GM18498 (cell line): ENCODE measurements at regions not wholly inside any gene's neighbourhood (a gene's known extent, or its start where the extent isn't known, plus 50 kb on each side); places are given as distances from the start of the nearest gene placed in this dataset.

Experiments
- ATAC-seq: cut with Tn5 transposase; IDR thresholded peaks from one replicate; pipeline ENCODE4 v1.9.1; 2021; ENCODE audit warnings: mild to moderate bottlenecking, moderate library complexity; ENCODE audit not compliant: unreplicated experiment

GRCh38 chr2:216320852-216321251 is 51.4 kb downstream of the MARCHF4 start:
- ATAC-seq: no peak

GRCh38 chr2:216319771-216320170 is 52.5 kb downstream of the MARCHF4 start:
- no peak for ATAC-seq

GRCh38 chr2:216318521-216318874 is 53.8 kb downstream of the MARCHF4 start:
- no peak for ATAC-seq

GRCh38 chr2:216317831-216318520 is 54.3 kb downstream of the MARCHF4 start:
- ATAC-seq: no peak

GRCh38 chr2:216316743-216317142 is 55.5 kb downstream of the MARCHF4 start:
- no peak for ATAC-seq

GRCh38 chr2:216315802-216316603 is 56.3 kb downstream of the MARCHF4 start:
- ATAC-seq: no peak

- ATAC-seq: no peak
These were observed 59.8 kb downstream of the MARCHF4 start for GRCh38 chr2:216312441-216312840.

GRCh38 chr2:216308576-216308975 is 63.7 kb downstream of the MARCHF4 start:
- ATAC-seq: no peak

GRCh38 chr2:216307496-216307895 is 64.8 kb downstream of the MARCHF4 start:
- ATAC-seq: no peak

- ATAC-seq: no peak
These were observed 65.4 kb downstream of the MARCHF4 start for GRCh38 chr2:216306868-216307267.

GRCh38 chr2:216305574-216305973 is 66.7 kb downstream of the MARCHF4 start:
- ATAC-seq: no peak

GRCh38 chr2:216302981-216303676 is 69.2 kb downstream of the MARCHF4 start:
- ATAC-seq: no peak

- no peak for ATAC-seq
These were observed 71.4 kb downstream of the MARCHF4 start for GRCh38 chr2:216300906-216301305.

- no peak for ATAC-seq
These were observed 72.7 kb downstream of the MARCHF4 start for GRCh38 chr2:216299588-216299987.

- ATAC-seq: no peak
These were observed 73.4 kb downstream of the MARCHF4 start for GRCh38 chr2:216298719-216299495.

GRCh38 chr2:216296856-216297255 is 75.4 kb downstream of the MARCHF4 start:
- ATAC-seq: no peak

GRCh38 chr2:216294305-216294704 is 78.0 kb downstream of the MARCHF4 start:
- no peak for ATAC-seq

GRCh38 chr2:216293883-216294282 is 78.4 kb downstream of the MARCHF4 start:
- no peak for ATAC-seq

- no peak for ATAC-seq
These were observed 79.4 kb downstream of the MARCHF4 start for GRCh38 chr2:216292886-216293301.

- ATAC-seq: no peak
These were observed 79.8 kb downstream of the MARCHF4 start for GRCh38 chr2:216292475-216292874.

GRCh38 chr2:216289470-216289869 is 82.8 kb downstream of the MARCHF4 start:
- no peak for ATAC-seq
